ENCODE measurements at regions not wholly inside any gene's neighbourhood (a gene's known extent, or its start where the extent isn't known, plus 50 kb on each side); places are given as distances from the start of the nearest gene placed in this dataset.

GRCh38 chr7:1340031-1340430 lies 107.4 kb downstream of the UNCX start:
- TF ChIP-seq REST (IDR thresholded peaks at IDR 0.05; ENCODE audit: insufficient read depth in 1 of 2, low read depth in 2 of 2, low read length in 2 of 2) (no peak), POLR2AphosphoS5 (IDR thresholded peaks at IDR 0.05; ENCODE audit: low read depth, low read length) (no peak)

DNA sequence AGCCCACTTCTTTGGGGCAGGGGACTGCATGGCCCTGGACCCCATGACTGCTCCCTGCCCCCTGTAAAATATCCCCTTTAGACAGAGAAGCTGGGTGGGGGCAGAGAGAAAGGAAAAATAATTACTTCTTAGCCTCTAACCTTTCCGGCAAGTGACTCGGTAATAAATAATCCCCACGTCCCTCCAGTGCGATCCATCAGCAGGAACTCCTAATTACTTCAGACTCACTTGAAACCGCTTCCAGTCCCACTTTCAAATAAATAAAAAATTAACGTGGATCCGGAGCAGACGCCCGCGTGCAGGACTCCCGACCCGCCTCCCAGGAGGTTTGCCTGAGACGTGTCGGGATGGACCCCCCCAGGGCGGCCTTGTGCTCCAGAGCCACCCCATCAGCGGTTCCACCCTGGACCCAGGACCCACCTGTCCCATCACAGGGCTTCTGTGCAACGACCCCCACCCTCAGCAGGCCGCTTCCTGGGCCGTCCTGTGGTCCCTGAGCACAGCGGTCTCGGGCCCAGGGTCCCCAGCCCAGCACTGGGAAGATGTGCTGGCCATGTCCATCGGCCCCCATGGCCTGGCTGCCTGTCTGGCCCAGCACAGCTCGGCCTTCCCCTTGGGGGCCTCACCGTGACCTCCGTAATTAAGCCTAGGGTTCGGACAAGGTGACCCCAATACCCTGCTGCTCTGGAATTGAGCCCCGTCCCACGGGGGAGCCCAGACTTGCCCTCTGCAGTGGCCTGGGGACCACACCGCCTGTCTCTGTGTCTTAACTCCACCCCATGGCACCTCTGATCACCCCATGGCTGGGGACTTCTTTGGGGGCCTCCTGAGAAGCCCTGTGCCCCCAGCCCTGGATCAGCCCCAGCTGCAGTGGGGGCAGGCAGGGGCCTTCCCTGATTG lies 108.0 kb downstream of the UNCX start:
- no peak for TF ChIP-seq POLR2AphosphoS5 (IDR thresholded peaks at IDR 0.05; ENCODE audit: low read depth, low read length)
- no peak for TF ChIP-seq SIN3A (IDR thresholded peaks at IDR 0.05; ENCODE audit: borderline replicate concordance, insufficient read depth, low read length)
- no peak for TF ChIP-seq REST (IDR thresholded peaks at IDR 0.05; ENCODE audit: insufficient read depth in 1 of 2, low read depth in 2 of 2, low read length in 2 of 2)
- no peak for TF ChIP-seq TAF1 (IDR thresholded peaks at IDR 0.05; ENCODE audit: borderline replicate concordance, insufficient read depth, low read length)
- TF ChIP-seq FOXP2 (optimal IDR thresholded peaks at IDR 0.05; ENCODE audit: borderline replicate concordance, extremely low read depth, extremely low read length, insufficient read depth): no peak

GRCh38 chr7:1341361-1342089 lies 108.9 kb downstream of the UNCX start:
- no peak for TF ChIP-seq POLR2AphosphoS5 (IDR thresholded peaks at IDR 0.05; ENCODE audit: low read depth, low read length)
- no peak for TF ChIP-seq REST (IDR thresholded peaks at IDR 0.05; ENCODE audit: insufficient read depth in 1 of 2, low read depth in 2 of 2, low read length in 2 of 2)
- TF ChIP-seq SIN3A (IDR thresholded peaks at IDR 0.05; ENCODE audit: borderline replicate concordance, insufficient read depth, low read length): no peak
- no peak for TF ChIP-seq TAF1 (IDR thresholded peaks at IDR 0.05; ENCODE audit: borderline replicate concordance, insufficient read depth, low read length)
- no peak for TF ChIP-seq FOXP2 (optimal IDR thresholded peaks at IDR 0.05; ENCODE audit: borderline replicate concordance, extremely low read depth, extremely low read length, insufficient read depth)

DNA sequence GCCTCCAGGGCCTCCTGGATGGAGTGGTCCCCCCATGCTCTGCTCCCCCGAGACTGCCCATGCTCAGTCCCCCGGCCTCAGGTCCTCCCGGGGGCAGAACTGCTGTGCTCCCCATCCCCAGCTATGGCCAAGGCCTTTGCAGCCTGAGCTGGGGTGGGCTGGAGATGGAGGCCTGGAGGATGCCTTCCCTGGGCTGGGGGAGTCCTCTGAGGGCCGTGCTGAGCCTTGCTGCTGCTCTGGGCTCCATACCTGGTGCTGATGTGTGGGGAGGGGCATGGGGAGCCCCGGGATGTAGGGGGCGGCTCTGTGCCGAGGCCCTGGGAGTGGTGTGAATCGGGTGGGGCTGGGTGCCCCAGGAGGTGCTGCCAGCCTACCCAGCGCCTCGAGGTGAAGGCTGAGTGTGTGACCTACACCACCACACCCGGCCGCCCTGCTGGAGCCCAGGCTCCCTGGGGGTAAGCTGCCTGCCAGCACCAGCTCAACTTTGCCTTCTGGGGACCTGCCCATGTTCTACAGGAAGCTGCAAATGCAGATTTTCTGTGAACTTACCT lies 109.5 kb downstream of the UNCX start:
- TF ChIP-seq TAF1 (IDR thresholded peaks at IDR 0.05; ENCODE audit: borderline replicate concordance, insufficient read depth, low read length) (no peak), FOXP2 (optimal IDR thresholded peaks at IDR 0.05; ENCODE audit: borderline replicate concordance, extremely low read depth, extremely low read length, insufficient read depth) (no peak), SIN3A (IDR thresholded peaks at IDR 0.05; ENCODE audit: borderline replicate concordance, insufficient read depth, low read length) (no peak), REST (IDR thresholded peaks at IDR 0.05; ENCODE audit: insufficient read depth in 1 of 2, low read depth in 2 of 2, low read length in 2 of 2) (no peak), POLR2AphosphoS5 (IDR thresholded peaks at IDR 0.05; ENCODE audit: low read depth, low read length) (no peak)
